GM12864 (cell line): ENCODE measurements at regions not wholly inside any gene's neighbourhood (a gene's known extent, or its start where the extent isn't known, plus 50 kb on each side); places are given as distances from the start of the nearest gene placed in this dataset.

Source experiments
- DNase-seq: peaks from one replicate; pipeline ENCODE4 v3.0.0-alpha.2; 2011; ENCODE audit warnings: low read depth
- H3K4me3 ChIP-seq: 2 replicates; pipeline ENCODE4 v1.5.1; 2011; ENCODE audit warnings: mild to moderate bottlenecking, low read depth, low read length, control low read depth
- CTCF ChIP-seq: IDR thresholded peaks from 2 replicates; pipeline ENCODE4 v1.5.1; 2011; ENCODE audit warnings: low read depth, mild to moderate bottlenecking, moderate library complexity, low read length, control low read depth, inconsistent platforms; ENCODE audit errors: missing control alignments

- TF ChIP-seq CTCF = no peak
- no peak overlapping the region for H3K4me3 ChIP-seq
- DNase-seq = no peak
Measured at GRCh38 chr11:105220121-105220520, 80.6 kb upstream of the CARD18 start.

- no peak overlapping the region for H3K4me3 ChIP-seq
- TF ChIP-seq CTCF = no peak
- DNase-seq = no peak
Measured at GRCh38 chr11:105219670-105220069, 80.1 kb upstream of the CARD18 start.

GRCh38 chr11:105219269-105219668 is 79.7 kb upstream of the CARD18 start:
- DNase-seq = no peak
- H3K4me3 ChIP-seq = no peak overlapping the region
- TF ChIP-seq CTCF = peak; percentile 15

- no peak for TF ChIP-seq CTCF
- H3K4me3 ChIP-seq = no peak overlapping the region
- DNase-seq = no peak
Measured at GRCh38 chr11:105215528-105215927, 76.0 kb upstream of the CARD18 start.

- no peak overlapping the region for H3K4me3 ChIP-seq
- DNase-seq = no peak
- no peak for TF ChIP-seq CTCF
Measured at GRCh38 chr11:105211806-105212554, 72.4 kb upstream of the CARD18 start.

- no peak for DNase-seq
- no peak overlapping the region for H3K4me3 ChIP-seq
- TF ChIP-seq CTCF = no peak
Measured at GRCh38 chr11:105208019-105208418, 68.5 kb upstream of the CARD18 start.

GRCh38 chr11:105206633-105207032 is 67.1 kb upstream of the CARD18 start:
- TF ChIP-seq CTCF = no peak
- H3K4me3 ChIP-seq = no peak overlapping the region
- no peak for DNase-seq
